ENCODE measurements at regions not wholly inside any gene's neighbourhood (a gene's known extent, or its start where the extent isn't known, plus 50 kb on each side); places are given as distances from the start of the nearest gene placed in this dataset.

- H3K4me2 ChIP-seq (ENCODE audit: low read length) = no peak overlapping the region
- TF ChIP-seq POLR2A (IDR thresholded peaks at IDR 0.05; ENCODE audit: borderline replicate concordance, extremely low read depth, insufficient read depth, insufficient read length) (no peak), EZH2 (IDR thresholded peaks at IDR 0.05) (no peak), CBX3 (IDR thresholded peaks at IDR 0.05; ENCODE audit: low read depth) (no peak), SRF (IDR thresholded peaks at IDR 0.05; ENCODE audit: low read depth) (no peak), YY1 (IDR thresholded peaks at IDR 0.05; ENCODE audit: extremely low read depth, insufficient replicate concordance, low read depth, low read length) (no peak), ATF3 (IDR thresholded peaks at IDR 0.05) (no peak), MAX (IDR thresholded peaks at IDR 0.05) (no peak), CTCF (IDR thresholded peaks at IDR 0.05 in 2 of 3, conservative IDR thresholded peaks at IDR 0.05 in 1 of 3; ENCODE audit: borderline replicate concordance in 1 of 3, insufficient read depth in 1 of 3, low read depth in 2 of 3, low read length in 2 of 3) (no peak), RAD21 (IDR thresholded peaks at IDR 0.05; ENCODE audit: low read depth) (no peak), REST (IDR thresholded peaks at IDR 0.05; ENCODE audit: low read depth) (no peak), EZH2phosphoT487 (IDR thresholded peaks at IDR 0.05; ENCODE audit: borderline replicate concordance) (no peak), ZNF274 (IDR thresholded peaks at IDR 0.05; ENCODE audit: low read depth, low read length) (no peak)
- peaks cover 35% of the 10 kb centered on the region for H3K27me3 ChIP-seq (ENCODE audit: insufficient read depth, low read length)
- no peaks in the 10 kb centered on the region for H3K9me2 ChIP-seq (ENCODE audit: insufficient read depth)
- no peak overlapping the region for H3K9ac ChIP-seq (ENCODE audit: low read length)
- no peak for DNase-seq (ENCODE audit: low read depth, low spot score)
- no peak for ATAC-seq
- no peak overlapping the region for H3K27ac ChIP-seq (ENCODE audit: low read depth, low read length)
- no peak overlapping the region for H2AFZ ChIP-seq (ENCODE audit: low read depth, low read length, poor library complexity, severe bottlenecking)
- ChIA-PET POLR2A (no interaction called here), RAD21 (ENCODE audit: low non-redundant PET in 1 of 2, low total read pairs in 2 of 2, uncharacterized antibody in 2 of 2, unreplicated experiment in 2 of 2) (no interaction called here), CTCF (interaction anchor here (0.6 kb wide), 1 partner anchor 10 kb away, joined by 3 read pairs; no protein-coding TSS in a partner anchor)
- no peak overlapping the region for H3K4me3 ChIP-seq (replicated peaks in 1 of 2; ENCODE audit: low read depth in 1 of 2, low read length in 2 of 2)
- no peaks in the 10 kb centered on the region for H4K20me1 ChIP-seq (ENCODE audit: insufficient read depth)
- peaks cover 0 to 4% of the 10 kb centered on the region in 2 experiments; a peak in 1 of 4 replicates for H3K4me1 ChIP-seq (ENCODE audit: control insufficient read depth in 1 of 2, insufficient read depth in 2 of 2, low read length in 2 of 2)
- H3K36me3 ChIP-seq (ENCODE audit: control insufficient read depth in 1 of 2, insufficient read depth in 2 of 2, low read length in 2 of 2) = no peaks in the 10 kb centered on the region
- intact Hi-C loops (cut with micrococcal nuclease) = no loop called here
- H3K79me2 ChIP-seq (ENCODE audit: insufficient read depth, low read length) = no peaks in the 10 kb centered on the region
- no TSS peak for BruUV-seq (replicated peaks)
- no peaks in the 10 kb centered on the region for H3K9me3 ChIP-seq (ENCODE audit: control insufficient read depth in 1 of 2, insufficient read depth in 1 of 2, low read depth in 1 of 2, low read length in 2 of 2)
Measured at GRCh38 chr20:40806929-40807820, 118.1 kb upstream of the MAFB start.
